GM21367 (cell line): ENCODE measurements at regions not wholly inside any gene's neighbourhood (a gene's known extent, or its start where the extent isn't known, plus 50 kb on each side); places are given as distances from the start of the nearest gene placed in this dataset.

Experiments
- ATAC-seq: cut with Tn5 transposase; IDR thresholded peaks from one replicate; pipeline ENCODE4 v1.9.1; 2021; ENCODE audit not compliant: unreplicated experiment

DNA sequence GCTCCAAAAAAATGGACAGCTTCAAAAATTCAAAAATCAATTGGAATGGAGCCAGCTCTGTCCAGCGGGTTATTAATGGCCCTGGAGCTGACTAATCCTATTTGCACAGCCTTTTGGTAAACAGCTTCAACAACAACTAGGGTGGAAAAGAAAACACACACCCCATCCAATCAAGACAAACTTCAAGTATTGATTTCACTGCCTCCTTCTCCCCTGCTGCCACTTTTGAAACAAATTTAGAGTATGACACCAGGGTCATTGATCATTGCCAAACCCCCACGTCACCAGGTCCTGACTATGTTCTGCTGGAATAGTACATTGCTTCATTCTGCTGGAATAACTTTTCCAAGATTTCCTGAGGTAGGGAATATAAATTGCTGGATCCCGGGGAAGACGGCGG, 56.8 kb upstream of the GTF3A start:
- ATAC-seq: no peak

GRCh38 chr13:27370305-27370872, 54.0 kb upstream of the GTF3A start:
- no peak for ATAC-seq

DNA sequence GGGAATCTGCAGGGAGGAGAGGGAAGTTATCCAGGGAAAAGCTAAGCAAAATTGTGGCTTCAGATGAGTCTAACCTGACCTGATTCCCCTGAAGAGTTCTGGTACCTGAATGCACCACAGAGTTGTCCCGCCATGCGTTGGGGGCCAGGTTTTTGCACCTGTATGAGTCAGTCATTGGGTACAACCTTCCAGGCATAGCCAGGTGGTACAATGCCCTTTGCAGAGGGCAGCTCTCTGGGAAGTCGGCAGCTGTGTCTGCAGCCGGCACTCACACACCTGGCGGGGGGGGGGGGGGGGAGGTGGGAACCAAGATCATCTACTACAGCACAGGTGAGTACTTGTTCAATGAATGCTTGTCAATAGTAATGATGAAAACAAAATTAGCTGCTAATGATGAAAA, 52.5 kb upstream of the GTF3A start:
- ATAC-seq: no peak

DNA sequence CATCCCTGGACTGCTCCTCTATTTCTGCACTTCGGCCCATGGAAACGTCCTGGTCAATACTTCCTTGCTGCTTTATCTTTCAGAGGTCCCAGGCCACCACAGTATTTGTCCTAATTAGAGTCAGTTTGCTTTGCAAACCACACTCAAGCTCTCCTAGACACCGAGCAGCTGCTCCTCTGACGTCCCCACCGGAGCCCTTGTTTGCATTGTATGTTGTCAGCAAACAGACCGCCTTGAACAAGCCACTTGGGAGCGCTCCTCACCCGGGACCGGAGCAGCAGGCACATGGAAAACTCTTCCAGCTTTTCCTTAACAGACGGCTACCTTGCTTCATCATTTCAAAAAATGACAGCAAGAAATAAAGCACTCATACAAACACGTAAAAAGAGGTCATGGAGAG, 51.5 kb upstream of the GTF3A start:
- ATAC-seq: no peak

GRCh38 chr13:27374126-27374613, 50.2 kb upstream of the GTF3A start:
- ATAC-seq: no peak
